CD4-positive, CD25-positive, alpha-beta regulatory T cell (primary cell): ENCODE measurements at regions not wholly inside any gene's neighbourhood (a gene's known extent, or its start where the extent isn't known, plus 50 kb on each side); places are given as distances from the start of the nearest gene placed in this dataset.

Source experiments
- ATAC-seq, 2 donors: fragments of 150-1000 bp; cut with Tn5 transposase; one replicate each; pipeline ENCODE4 v1.10.0; 2021; ENCODE audit warnings: low read depth in 2 of 2, moderate number of reproducible peaks in 2 of 2, moderate library complexity in 1 of 2
- DNase-seq, 3 donors: peaks; one replicate each; pipeline versions ENCODE4 v3.0.0 to v3.0.0-alpha.2; 2012 to 2022; ENCODE audit warnings: mixed read lengths in 1 of 3
- H3K27ac ChIP-seq: one replicate; pipeline ENCODE4 v1.7.0; 2013; ENCODE audit warnings: mild to moderate bottlenecking, low read length; ENCODE audit not compliant: insufficient read depth, poor library complexity, severe bottlenecking
- H3K27me3 ChIP-seq: one replicate; pipeline ENCODE4 v1.7.0; 2013; ENCODE audit warnings: low read length; ENCODE audit not compliant: control insufficient read depth, insufficient read depth
- H3K36me3 ChIP-seq: one replicate; pipeline ENCODE4 v1.7.0; 2013; ENCODE audit warnings: mild to moderate bottlenecking, low read length, moderate library complexity; ENCODE audit not compliant: control insufficient read depth, insufficient read depth
- H3K4me1 ChIP-seq: 2 replicates; pipeline ENCODE4 v1.7.0; 2013; ENCODE audit warnings: mild to moderate bottlenecking, low read length; ENCODE audit not compliant: insufficient read depth, control insufficient read depth, poor library complexity, severe bottlenecking
- H3K4me3 ChIP-seq: one replicate; pipeline ENCODE4 v1.7.0; 2013; ENCODE audit warnings: low read depth, mild to moderate bottlenecking, low read length, moderate library complexity
- H3K9me3 ChIP-seq, 2 experiments: 1 replicate in 1 of 2; 2 replicates in 1 of 2; pipeline ENCODE4 v1.7.0; 2013; ENCODE audit warnings: low read length in 2 of 2, mild to moderate bottlenecking in 1 of 2, moderate library complexity in 1 of 2; ENCODE audit not compliant: control insufficient read depth in 2 of 2
- H3K27ac Mint-ChIP-seq, 3 donors: one replicate each; pipeline ENCODE4 v1.8.0; 2020 to 2022; ENCODE audit warnings: mild to moderate bottlenecking in 3 of 3, mixed read lengths in 3 of 3, moderate library complexity in 2 of 3
- H3K27me3 Mint-ChIP-seq: one replicate; pipeline ENCODE4 v1.8.0; 2022; ENCODE audit warnings: mild to moderate bottlenecking, mixed read lengths
- H3K36me3 Mint-ChIP-seq: one replicate; pipeline ENCODE4 v1.8.0; 2020; ENCODE audit warnings: mixed read lengths
- H3K4me1 Mint-ChIP-seq, 4 donors: one replicate each; pipeline ENCODE4 v1.8.0; 2020 to 2022; ENCODE audit warnings: mixed read lengths in 4 of 4, mild to moderate bottlenecking in 1 of 4
- H3K4me3 Mint-ChIP-seq, 4 donors: one replicate each; pipeline ENCODE4 v1.8.0; 2020 to 2022; ENCODE audit warnings: mild to moderate bottlenecking in 4 of 4, mixed read lengths in 4 of 4, moderate library complexity in 3 of 4
- H3K9me3 Mint-ChIP-seq, 7 donors: one replicate each; pipeline ENCODE4 v1.8.0; 2020 to 2022; ENCODE audit warnings: mixed read lengths in 7 of 7, mild to moderate bottlenecking in 3 of 7, moderate library complexity in 2 of 7

GRCh38 chr9:7542693-7543092 lies 256.9 kb downstream of the DMAC1 start:
- no peak for ATAC-seq
- no peaks in the 10 kb centered on the region for H3K36me3 ChIP-seq
- no peaks in the 10 kb centered on the region for H3K36me3 Mint-ChIP-seq
- no peaks in the 10 kb centered on the region for H3K9me3 Mint-ChIP-seq
- H3K9me3 ChIP-seq = no peaks in the 10 kb centered on the region
- H3K27me3 Mint-ChIP-seq = peaks cover 12% of the 10 kb centered on the region
- no peaks in the 10 kb centered on the region for H3K4me1 ChIP-seq
- H3K4me3 ChIP-seq = no peak overlapping the region
- no peak overlapping the region for H3K4me3 Mint-ChIP-seq
- H3K4me1 Mint-ChIP-seq = no peaks in the 10 kb centered on the region
- no peak overlapping the region for H3K27ac ChIP-seq
- H3K27ac Mint-ChIP-seq = no peak overlapping the region
- peaks cover 2% of the 10 kb centered on the region for H3K27me3 ChIP-seq
- DNase-seq = no peak

GRCh38 chr9:7542126-7542525 lies 257.5 kb downstream of the DMAC1 start:
- no peak overlapping the region for H3K27ac ChIP-seq
- peaks cover 2% of the 10 kb centered on the region for H3K27me3 ChIP-seq
- H3K4me1 ChIP-seq = no peaks in the 10 kb centered on the region
- no peak overlapping the region for H3K4me3 Mint-ChIP-seq
- no peak overlapping the region for H3K27ac Mint-ChIP-seq
- H3K9me3 Mint-ChIP-seq = no peaks in the 10 kb centered on the region
- H3K36me3 ChIP-seq = no peaks in the 10 kb centered on the region
- no peak overlapping the region for H3K4me3 ChIP-seq
- peaks cover 12% of the 10 kb centered on the region for H3K27me3 Mint-ChIP-seq
- DNase-seq (no peak), ATAC-seq (no peak)
- H3K4me1 Mint-ChIP-seq = no peaks in the 10 kb centered on the region
- H3K36me3 Mint-ChIP-seq = no peaks in the 10 kb centered on the region
- no peaks in the 10 kb centered on the region for H3K9me3 ChIP-seq

GRCh38 chr9:7536310-7536939 lies 263.2 kb downstream of the DMAC1 start:
- peaks cover 0 to 1% (median 0%) of the 10 kb centered on the region in 7 donors for H3K9me3 Mint-ChIP-seq
- Histone ChIP-seq H3K4me3 (no peak overlapping the region), H3K27ac (no peak overlapping the region), H3K27me3 (peaks cover 5% of the 10 kb centered on the region), H3K36me3 (no peaks in the 10 kb centered on the region), H3K4me1 (no peaks in the 10 kb centered on the region), H3K9me3 (no peaks in the 10 kb centered on the region)
- peaks cover 4% of the 10 kb centered on the region for H3K27me3 Mint-ChIP-seq
- DNase-seq (peak in 2 of 3 donors; percentile 12 to 74), ATAC-seq (no peak)
- H3K4me3 Mint-ChIP-seq = no peak overlapping the region
- H3K36me3 Mint-ChIP-seq = no peaks in the 10 kb centered on the region
- H3K27ac Mint-ChIP-seq = no peak overlapping the region
- H3K4me1 Mint-ChIP-seq = peaks cover 0 to 6% (median 2%) of the 10 kb centered on the region in 4 donors

- H3K9me3 Mint-ChIP-seq = peaks cover 0 to 2% (median 1%) of the 10 kb centered on the region in 7 donors
- Histone ChIP-seq H3K4me1 (no peaks in the 10 kb centered on the region), H3K36me3 (no peaks in the 10 kb centered on the region), H3K27me3 (peaks cover 5% of the 10 kb centered on the region), H3K27ac (no peak overlapping the region), H3K4me3 (no peak overlapping the region), H3K9me3 (no peaks in the 10 kb centered on the region)
- no peak for ATAC-seq
- H3K4me3 Mint-ChIP-seq = no peak overlapping the region
- peaks cover 6% of the 10 kb centered on the region for H3K27me3 Mint-ChIP-seq
- no peaks in the 10 kb centered on the region for H3K36me3 Mint-ChIP-seq
- peaks cover 0 to 6% (median 2%) of the 10 kb centered on the region in 4 donors for H3K4me1 Mint-ChIP-seq
- DNase-seq = peak in 1 of 3 donors; percentile 81
- H3K27ac Mint-ChIP-seq = no peak overlapping the region
These were observed 265.2 kb downstream of the DMAC1 start for GRCh38 chr9:7534211-7534935.

GRCh38 chr9:7533376-7534090 lies 266.0 kb downstream of the DMAC1 start:
- no peaks in the 10 kb centered on the region for H3K4me1 ChIP-seq
- DNase-seq (no peak), ATAC-seq (no peak)
- H3K27me3 ChIP-seq = peaks cover 4% of the 10 kb centered on the region
- H3K4me3 Mint-ChIP-seq = no peak overlapping the region
- peak overlapping the region in 1 of 3 donors; percentile 7 for H3K27ac Mint-ChIP-seq
- peaks cover 0 to 3% (median 1%) of the 10 kb centered on the region in 7 donors for H3K9me3 Mint-ChIP-seq
- no peak overlapping the region for H3K4me3 ChIP-seq
- H3K9me3 ChIP-seq = no peaks in the 10 kb centered on the region
- no peak overlapping the region for H3K27ac ChIP-seq
- no peaks in the 10 kb centered on the region for H3K36me3 ChIP-seq
- peaks cover 0 to 6% (median 2%) of the 10 kb centered on the region in 4 donors for H3K4me1 Mint-ChIP-seq
- H3K27me3 Mint-ChIP-seq = peaks cover 10% of the 10 kb centered on the region
- no peaks in the 10 kb centered on the region for H3K36me3 Mint-ChIP-seq

- Mint-ChIP-seq H3K4me3 (no peak overlapping the region), H3K4me1 (no peaks in the 10 kb centered on the region), H3K9me3 (no peaks in the 10 kb centered on the region), H3K27me3 (no peaks in the 10 kb centered on the region), H3K27ac (no peak overlapping the region), H3K36me3 (no peaks in the 10 kb centered on the region)
- H3K27ac ChIP-seq = no peak overlapping the region
- no peak for DNase-seq
- no peaks in the 10 kb centered on the region for H3K9me3 ChIP-seq
- no peaks in the 10 kb centered on the region for H3K27me3 ChIP-seq
- H3K36me3 ChIP-seq = no peaks in the 10 kb centered on the region
- ATAC-seq = no peak
- no peaks in the 10 kb centered on the region for H3K4me1 ChIP-seq
- H3K4me3 ChIP-seq = no peak overlapping the region
These were observed 276.0 kb downstream of the DMAC1 start for GRCh38 chr9:7523426-7524043.

- no peak overlapping the region for H3K4me3 Mint-ChIP-seq
- no peak overlapping the region for H3K27ac ChIP-seq
- no peaks in the 10 kb centered on the region for H3K4me1 Mint-ChIP-seq
- ATAC-seq (no peak), DNase-seq (no peak)
- no peaks in the 10 kb centered on the region for H3K27me3 Mint-ChIP-seq
- no peaks in the 10 kb centered on the region for H3K4me1 ChIP-seq
- H3K27ac Mint-ChIP-seq = no peak overlapping the region
- H3K27me3 ChIP-seq = no peaks in the 10 kb centered on the region
- H3K36me3 ChIP-seq = no peaks in the 10 kb centered on the region
- H3K4me3 ChIP-seq = no peak overlapping the region
- H3K9me3 ChIP-seq = no peaks in the 10 kb centered on the region
- H3K9me3 Mint-ChIP-seq = no peaks in the 10 kb centered on the region
- no peaks in the 10 kb centered on the region for H3K36me3 Mint-ChIP-seq
These were observed 279.2 kb downstream of the DMAC1 start for GRCh38 chr9:7520396-7520795.
